Liver (tissue), 8 donors: ENCODE measurements at regions not wholly inside any gene's neighbourhood (a gene's known extent, or its start where the extent isn't known, plus 50 kb on each side); places are given as distances from the start of the nearest gene placed in this dataset.

ENCODE experiments used
- DNase-seq: peaks from one replicate; pipeline ENCODE4 v3.0.0-alpha.2; 2017; ENCODE audit warnings: low spot score
- H3K27ac ChIP-seq, 2 donors: one replicate each; pipeline ENCODE4 v1.7.0; 2013; ENCODE audit warnings: inconsistent platforms in 2 of 2, low read length in 2 of 2, control low read depth in 1 of 2, low read depth in 1 of 2, mild to moderate bottlenecking in 1 of 2
- H3K27me3 ChIP-seq, 4 donors: one replicate each; pipeline versions ENCODE4 v1.6.1 to v1.7.0; 2013; ENCODE audit warnings: low read length in 3 of 4, inconsistent platforms in 1 of 4, mild to moderate bottlenecking in 1 of 4, moderate library complexity in 1 of 4; ENCODE audit not compliant: control insufficient read depth in 4 of 4, insufficient read depth in 4 of 4
- H3K36me3 ChIP-seq, 4 donors: one replicate each; pipeline versions ENCODE4 v1.6.1 to v1.7.0; 2013; ENCODE audit warnings: low read length in 3 of 4, mild to moderate bottlenecking in 3 of 4, low read depth in 1 of 4, moderate library complexity in 1 of 4; ENCODE audit not compliant: control insufficient read depth in 4 of 4, insufficient read depth in 3 of 4
- H3K4me1 ChIP-seq, 4 donors: one replicate each; pipeline versions ENCODE4 v1.6.1 to v1.7.0; 2013; ENCODE audit warnings: low read length in 3 of 4, mild to moderate bottlenecking in 3 of 4, moderate library complexity in 1 of 4; ENCODE audit not compliant: control insufficient read depth in 4 of 4, insufficient read depth in 4 of 4
- H3K4me3 ChIP-seq, 3 donors: one replicate each; pipeline versions ENCODE4 v1.6.1 to v1.7.0; 2013; ENCODE audit warnings: low read length in 3 of 3, control low read depth in 1 of 3, low read depth in 1 of 3, mild to moderate bottlenecking in 1 of 3
- H3K9ac ChIP-seq, 2 donors: one replicate each; pipeline ENCODE4 v1.7.0; 2013; ENCODE audit warnings: low read length in 2 of 2, mild to moderate bottlenecking in 2 of 2, moderate library complexity in 2 of 2, control low read depth in 1 of 2, low read depth in 1 of 2
- H3K9me3 ChIP-seq, 4 donors: one replicate each; pipeline versions ENCODE4 v1.6.1 to v1.7.0; 2013; ENCODE audit warnings: low read length in 3 of 4; ENCODE audit not compliant: control insufficient read depth in 4 of 4
- CTCF ChIP-seq: fragments of 150-350 bp; IDR thresholded peaks from 2 replicates; pipeline ENCODE4 v1.5.1; 2017; ENCODE audit warnings: improper control_type of control experiment, low read depth, low read length; ENCODE audit not compliant: missing input control
- EGR1 ChIP-seq, 2 donors: IDR thresholded peaks; 2 replicates each; pipeline ENCODE4 v1.6.1; 2016 to 2018; ENCODE audit warnings: antibody characterized with exemption in 2 of 2, low read depth in 2 of 2
- FOXA2 ChIP-seq: IDR thresholded peaks from 2 replicates; pipeline ENCODE4 v1.6.1; 2016; ENCODE audit warnings: antibody characterized with exemption
- GABPA ChIP-seq, 2 donors: IDR thresholded peaks in 1 of 2; conservative IDR thresholded peaks in 1 of 2; 2 replicates each; pipeline ENCODE4 v1.6.1; 2016; ENCODE audit warnings: antibody characterized with exemption in 2 of 2, mild to moderate bottlenecking in 1 of 2, moderate library complexity in 1 of 2
- HNF4A ChIP-seq, 2 donors: conservative IDR thresholded peaks; 2 replicates each; pipeline ENCODE4 v1.6.1; 2016; ENCODE audit warnings: antibody characterized with exemption in 2 of 2, mild to moderate bottlenecking in 2 of 2
- HNF4G ChIP-seq: IDR thresholded peaks from 2 replicates; pipeline ENCODE4 v1.6.1; 2016; ENCODE audit warnings: antibody characterized with exemption
- JUND ChIP-seq, 2 donors: IDR thresholded peaks; 2 replicates each; pipeline ENCODE4 v1.6.1; 2016; ENCODE audit warnings: antibody characterized with exemption in 2 of 2
- NR2F2 ChIP-seq: IDR thresholded peaks from 2 replicates; pipeline ENCODE4 v1.6.1; 2016; ENCODE audit warnings: antibody characterized with exemption
- RAD21 ChIP-seq, 2 donors: IDR thresholded peaks; 2 replicates each; pipeline ENCODE4 v1.6.1; 2016; ENCODE audit warnings: antibody characterized with exemption in 2 of 2, mild to moderate bottlenecking in 2 of 2
- TAF1 ChIP-seq: conservative IDR thresholded peaks from 2 replicates; pipeline ENCODE4 v1.6.1; 2016; ENCODE audit warnings: antibody characterized with exemption, mild to moderate bottlenecking
- YY1 ChIP-seq: IDR thresholded peaks from 2 replicates; pipeline ENCODE4 v1.6.1; 2016; ENCODE audit warnings: antibody characterized with exemption, mild to moderate bottlenecking
- WGBS: extraction: QIAGEN DNeasy Blood & Tissue Kit; methylation state at CpG from one replicate; pipeline ENCODE4 v1.1.7; 2013; 5-methylcytosine and 5-hydroxymethylcytosine counted together
- TF ChIP-seq, protein P1 (sequence below): IDR thresholded peaks from 2 replicates; pipeline ENCODE4 v1.6.1; 2016; ENCODE audit warnings: antibody characterized with exemption
- TF ChIP-seq, protein P2 (sequence below): IDR thresholded peaks from 2 replicates; pipeline ENCODE4 v1.6.1; 2016; ENCODE audit warnings: antibody characterized with exemption
- TF ChIP-seq, protein P3 (sequence below): IDR thresholded peaks from 2 replicates; pipeline ENCODE4 v1.6.1; 2016; ENCODE audit warnings: antibody characterized with exemption
- donor health status: healthy.
- donor health status: healthy.
- donor health status: healthy.
- donor health status: healthy.
- donor health status: healthy.

- H3K9me3 ChIP-seq, result no peaks in the 10 kb centered on the region
- TF ChIP-seq YY1 (no peak), HNF4A (conservative IDR thresholded peaks at IDR 0.05) (no peak)
- WGBS, result 44% methylated on average over 3 of the region's 3 CpGs
- peaks cover 0 to 4% (median 0%) of the 10 kb centered on the region in 4 donors for H3K27me3 ChIP-seq
- H3K4me1 ChIP-seq, result no peaks in the 10 kb centered on the region
- no peaks in the 10 kb centered on the region for H3K36me3 ChIP-seq
- H3K4me3 ChIP-seq, result no peak overlapping the region
- no peak for DNase-seq
- H3K9ac ChIP-seq, result no peak overlapping the region
- no peak overlapping the region for H3K27ac ChIP-seq
Observed at GRCh38 chr18:59833785-59834184, 66.0 kb upstream of the PMAIP1 start.

- no peak for TF ChIP-seq JUND (IDR thresholded peaks at IDR 0.05)
- TF ChIP-seq YY1, result no peak
- no peak for TF ChIP-seq GABPA (IDR thresholded peaks at IDR 0.05 in 1 of 2, conservative IDR thresholded peaks at IDR 0.05 in 1 of 2)
- TF ChIP-seq, protein P1, sequence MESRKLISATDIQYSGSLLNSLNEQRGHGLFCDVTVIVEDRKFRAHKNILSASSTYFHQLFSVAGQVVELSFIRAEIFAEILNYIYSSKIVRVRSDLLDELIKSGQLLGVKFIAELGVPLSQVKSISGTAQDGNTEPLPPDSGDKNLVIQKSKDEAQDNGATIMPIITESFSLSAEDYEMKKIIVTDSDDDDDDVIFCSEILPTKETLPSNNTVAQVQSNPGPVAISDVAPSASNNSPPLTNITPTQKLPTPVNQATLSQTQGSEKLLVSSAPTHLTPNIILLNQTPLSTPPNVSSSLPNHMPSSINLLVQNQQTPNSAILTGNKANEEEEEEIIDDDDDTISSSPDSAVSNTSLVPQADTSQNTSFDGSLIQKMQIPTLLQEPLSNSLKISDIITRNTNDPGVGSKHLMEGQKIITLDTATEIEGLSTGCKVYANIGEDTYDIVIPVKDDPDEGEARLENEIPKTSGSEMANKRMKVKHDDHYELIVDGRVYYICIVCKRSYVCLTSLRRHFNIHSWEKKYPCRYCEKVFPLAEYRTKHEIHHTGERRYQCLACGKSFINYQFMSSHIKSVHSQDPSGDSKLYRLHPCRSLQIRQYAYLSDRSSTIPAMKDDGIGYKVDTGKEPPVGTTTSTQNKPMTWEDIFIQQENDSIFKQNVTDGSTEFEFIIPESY, result no peak
- TF ChIP-seq RAD21 (IDR thresholded peaks at IDR 0.05), result peak; percentile 90 to 93
- TF ChIP-seq HNF4G, result no peak
- TF ChIP-seq CTCF, result peak; percentile 82
- TF ChIP-seq, protein P2, sequence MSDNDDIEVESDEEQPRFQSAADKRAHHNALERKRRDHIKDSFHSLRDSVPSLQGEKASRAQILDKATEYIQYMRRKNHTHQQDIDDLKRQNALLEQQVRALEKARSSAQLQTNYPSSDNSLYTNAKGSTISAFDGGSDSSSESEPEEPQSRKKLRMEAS, result no peak
- TF ChIP-seq FOXA2, result no peak
- TF ChIP-seq NR2F2, result no peak
- peak in 1 of 2 donors; percentile 40 for TF ChIP-seq HNF4A (conservative IDR thresholded peaks at IDR 0.05)
- TF ChIP-seq, protein P3, sequence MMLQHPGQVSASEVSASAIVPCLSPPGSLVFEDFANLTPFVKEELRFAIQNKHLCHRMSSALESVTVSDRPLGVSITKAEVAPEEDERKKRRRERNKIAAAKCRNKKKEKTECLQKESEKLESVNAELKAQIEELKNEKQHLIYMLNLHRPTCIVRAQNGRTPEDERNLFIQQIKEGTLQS, result no peak
- TF ChIP-seq EGR1 (IDR thresholded peaks at IDR 0.05; ENCODE audit: low read depth in 2 of 2), result no peak
- no peak for TF ChIP-seq TAF1
- no peak overlapping the region for H3K9ac ChIP-seq
Observed at GRCh38 chr18:59823596-59824195, 76.1 kb upstream of the PMAIP1 start.

More at GRCh38 chr18:59823596-59824195, 76.1 kb upstream of the PMAIP1 start:
- peak; percentile 67 for DNase-seq
- 27% methylated on average over 12 of the region's 12 CpGs for WGBS
- peaks cover 0 to 2% (median 0%) of the 10 kb centered on the region in 4 donors for H3K9me3 ChIP-seq
- no peak overlapping the region for H3K4me3 ChIP-seq
- H3K27me3 ChIP-seq, result peaks cover 0 to 2% (median 0%) of the 10 kb centered on the region in 4 donors
- peaks cover 0 to 3% (median 0%) of the 10 kb centered on the region in 4 donors for H3K4me1 ChIP-seq
- H3K27ac ChIP-seq, result no peak overlapping the region
- no peaks in the 10 kb centered on the region for H3K36me3 ChIP-seq
